ENCODE measurements at regions not wholly inside any gene's neighbourhood (a gene's known extent, or its start where the extent isn't known, plus 50 kb on each side); places are given as distances from the start of the nearest gene placed in this dataset.
A peak's percentile ranks its signal among the peaks of the same experiment; 100 is the strongest.

GRCh38 chr13:21966014-21966413 is 295.1 kb downstream of the FGF9 start:
- H3K27me3 ChIP-seq (ENCODE audit: control insufficient read depth in 3 of 3, insufficient read depth in 3 of 3, low read length in 3 of 3) = no peaks in the 10 kb centered on the region
- H3K4me1 ChIP-seq (ENCODE audit: control insufficient read depth in 3 of 3, insufficient read depth in 2 of 3, low read depth in 1 of 3, low read length in 2 of 3) = no peaks in the 10 kb centered on the region
- peaks cover 0 to 2% of the 10 kb centered on the region in 2 donors for H3K9me3 ChIP-seq (ENCODE audit: control insufficient read depth in 2 of 2, insufficient read depth in 1 of 2, low read depth in 1 of 2, low read length in 1 of 2)
- no peaks in the 10 kb centered on the region for H3K36me3 ChIP-seq (ENCODE audit: control insufficient read depth in 3 of 3, insufficient read depth in 2 of 3, low read depth in 1 of 3, low read length in 3 of 3)
- no peak overlapping the region for H3K4me3 ChIP-seq (ENCODE audit: low read depth in 1 of 3, low read length in 3 of 3)
- FAIRE-seq (no peak), DNase-seq (no peak)
- H3K27ac ChIP-seq (ENCODE audit: low read depth in 1 of 3, low read length in 2 of 3) = no peak overlapping the region
- WGBS, 3 donors = 92 to 94% (median 93%) methylated on average over 4 of the region's 4 CpGs

- no peaks in the 10 kb centered on the region for H3K27me3 ChIP-seq (ENCODE audit: control insufficient read depth in 3 of 3, insufficient read depth in 3 of 3, low read length in 3 of 3)
- WGBS, 3 donors = 84 to 96% (median 90%) methylated on average over 1 of the region's 1 CpG
- no peaks in the 10 kb centered on the region for H3K9me3 ChIP-seq (ENCODE audit: control insufficient read depth in 2 of 2, insufficient read depth in 1 of 2, low read depth in 1 of 2, low read length in 1 of 2)
- no peak overlapping the region for H3K27ac ChIP-seq (ENCODE audit: low read depth in 1 of 3, low read length in 2 of 3)
- H3K4me3 ChIP-seq (ENCODE audit: low read depth in 1 of 3, low read length in 3 of 3) = no peak overlapping the region
- no peaks in the 10 kb centered on the region for H3K36me3 ChIP-seq (ENCODE audit: control insufficient read depth in 3 of 3, insufficient read depth in 2 of 3, low read depth in 1 of 3, low read length in 3 of 3)
- DNase-seq (no peak), FAIRE-seq (no peak)
- H3K4me1 ChIP-seq (ENCODE audit: control insufficient read depth in 3 of 3, insufficient read depth in 2 of 3, low read depth in 1 of 3, low read length in 2 of 3) = no peaks in the 10 kb centered on the region
Measured at GRCh38 chr13:21967871-21968270, 297.0 kb downstream of the FGF9 start.

- Histone ChIP-seq H3K4me1 (ENCODE audit: control insufficient read depth in 3 of 3, insufficient read depth in 2 of 3, low read depth in 1 of 3, low read length in 2 of 3) (no peaks in the 10 kb centered on the region), H3K27ac (ENCODE audit: low read depth in 1 of 3, low read length in 2 of 3) (no peak overlapping the region), H3K9me3 (ENCODE audit: control insufficient read depth in 2 of 2, insufficient read depth in 1 of 2, low read depth in 1 of 2, low read length in 1 of 2) (no peaks in the 10 kb centered on the region), H3K27me3 (ENCODE audit: control insufficient read depth in 3 of 3, insufficient read depth in 3 of 3, low read length in 3 of 3) (no peaks in the 10 kb centered on the region), H3K36me3 (ENCODE audit: control insufficient read depth in 3 of 3, insufficient read depth in 2 of 3, low read depth in 1 of 3, low read length in 3 of 3) (no peaks in the 10 kb centered on the region), H3K4me3 (ENCODE audit: low read depth in 1 of 3, low read length in 3 of 3) (no peak overlapping the region)
- FAIRE-seq (no peak), DNase-seq (no peak)
- WGBS, 3 donors = 78 to 89% (median 86%) methylated on average over 7 of the region's 7 CpGs
Measured at GRCh38 chr13:21970172-21970571, 299.3 kb downstream of the FGF9 start.

- Histone ChIP-seq H3K4me1 (ENCODE audit: control insufficient read depth in 3 of 3, insufficient read depth in 2 of 3, low read depth in 1 of 3, low read length in 2 of 3) (no peaks in the 10 kb centered on the region), H3K36me3 (ENCODE audit: control insufficient read depth in 3 of 3, insufficient read depth in 2 of 3, low read depth in 1 of 3, low read length in 3 of 3) (no peaks in the 10 kb centered on the region), H3K27me3 (ENCODE audit: control insufficient read depth in 3 of 3, insufficient read depth in 3 of 3, low read length in 3 of 3) (no peaks in the 10 kb centered on the region), H3K4me3 (ENCODE audit: low read depth in 1 of 3, low read length in 3 of 3) (no peak overlapping the region), H3K27ac (ENCODE audit: low read depth in 1 of 3, low read length in 2 of 3) (no peak overlapping the region), H3K9me3 (ENCODE audit: control insufficient read depth in 2 of 2, insufficient read depth in 1 of 2, low read depth in 1 of 2, low read length in 1 of 2) (no peaks in the 10 kb centered on the region)
- 93 to 96% (median 95%) methylated on average over 4 of the region's 4 CpGs for WGBS, 3 donors
- DNase-seq (no peak), FAIRE-seq (no peak)
Measured at GRCh38 chr13:21970918-21971317, 300.0 kb downstream of the FGF9 start.

DNA sequence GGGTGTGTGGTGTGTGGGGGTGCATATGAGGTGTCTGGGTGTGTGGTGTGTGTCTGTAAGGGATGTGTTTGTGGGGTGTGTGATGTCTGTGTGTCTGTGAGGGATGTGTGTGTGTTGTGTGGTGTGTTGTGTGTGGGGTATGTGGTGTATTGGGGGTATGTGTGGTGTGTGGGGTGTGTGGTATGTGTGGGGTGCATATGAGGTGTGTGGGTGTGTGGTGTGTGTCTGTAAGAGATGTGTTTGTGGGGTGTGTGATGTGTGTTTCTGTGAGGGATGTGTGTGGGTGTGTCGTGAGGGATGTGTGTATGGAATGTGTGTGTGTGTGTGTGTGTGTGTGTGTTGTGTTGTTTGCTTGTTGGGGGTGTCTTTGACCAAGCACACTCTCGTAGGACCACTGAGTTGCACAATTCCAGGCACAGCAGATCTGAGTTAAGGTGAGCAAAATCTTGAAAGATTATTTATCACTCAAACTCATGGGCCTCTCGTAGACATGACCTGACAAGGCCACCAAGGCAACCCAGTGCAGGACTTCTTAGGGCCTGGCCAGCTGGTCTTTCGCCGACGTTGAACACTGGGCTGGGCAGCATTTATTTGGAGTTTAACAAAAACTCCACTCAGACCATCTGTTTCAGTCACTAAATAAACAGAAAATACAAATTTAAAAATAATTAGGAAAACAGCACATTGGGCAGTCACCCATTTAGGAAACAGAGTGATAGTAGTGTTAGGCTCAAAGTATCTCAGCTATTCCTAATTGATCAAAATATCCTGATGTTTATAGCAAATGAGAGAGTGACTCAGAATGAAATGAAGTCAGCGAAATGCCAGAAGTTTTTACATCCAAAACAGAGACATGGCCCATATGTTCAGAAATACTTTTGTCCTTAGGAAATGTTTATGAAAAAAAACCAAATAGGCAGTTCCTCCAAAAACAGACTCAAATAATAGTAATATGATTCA is 301.1 kb downstream of the FGF9 start:
- FAIRE-seq = no peak
- 59 to 83% (median 69%) methylated on average over 7 of the region's 7 CpGs for WGBS, 3 donors
- Histone ChIP-seq H3K36me3 (ENCODE audit: control insufficient read depth in 3 of 3, insufficient read depth in 2 of 3, low read depth in 1 of 3, low read length in 3 of 3) (no peaks in the 10 kb centered on the region), H3K4me1 (ENCODE audit: control insufficient read depth in 3 of 3, insufficient read depth in 2 of 3, low read depth in 1 of 3, low read length in 2 of 3) (no peaks in the 10 kb centered on the region), H3K4me3 (ENCODE audit: low read depth in 1 of 3, low read length in 3 of 3) (no peak overlapping the region), H3K27ac (ENCODE audit: low read depth in 1 of 3, low read length in 2 of 3) (peak overlapping the region in 1 of 3 donors; percentile 3), H3K9me3 (ENCODE audit: control insufficient read depth in 2 of 2, insufficient read depth in 1 of 2, low read depth in 1 of 2, low read length in 1 of 2) (no peaks in the 10 kb centered on the region), H3K27me3 (ENCODE audit: control insufficient read depth in 3 of 3, insufficient read depth in 3 of 3, low read length in 3 of 3) (no peaks in the 10 kb centered on the region)
- peak in 1 of 2 donors; percentile 12 for DNase-seq

- H3K27me3 ChIP-seq (ENCODE audit: control insufficient read depth in 3 of 3, insufficient read depth in 3 of 3, low read length in 3 of 3) = no peaks in the 10 kb centered on the region
- H3K4me3 ChIP-seq (ENCODE audit: low read depth in 1 of 3, low read length in 3 of 3) = no peak overlapping the region
- H3K36me3 ChIP-seq (ENCODE audit: control insufficient read depth in 3 of 3, insufficient read depth in 2 of 3, low read depth in 1 of 3, low read length in 3 of 3) = no peaks in the 10 kb centered on the region
- H3K27ac ChIP-seq (ENCODE audit: low read depth in 1 of 3, low read length in 2 of 3) = no peak overlapping the region
- H3K4me1 ChIP-seq (ENCODE audit: control insufficient read depth in 3 of 3, insufficient read depth in 2 of 3, low read depth in 1 of 3, low read length in 2 of 3) = no peaks in the 10 kb centered on the region
- WGBS, 3 donors = 88 to 93% (median 89%) methylated on average over 19 of the region's 19 CpGs
- no peak for FAIRE-seq
- DNase-seq = no peak
- no peaks in the 10 kb centered on the region for H3K9me3 ChIP-seq (ENCODE audit: control insufficient read depth in 2 of 2, insufficient read depth in 1 of 2, low read depth in 1 of 2, low read length in 1 of 2)
Measured at GRCh38 chr13:21973437-21974125, 302.7 kb downstream of the FGF9 start.

- DNase-seq (no peak), FAIRE-seq (no peak)
- no peak overlapping the region for H3K4me3 ChIP-seq (ENCODE audit: low read depth in 1 of 3, low read length in 3 of 3)
- no peaks in the 10 kb centered on the region for H3K9me3 ChIP-seq (ENCODE audit: control insufficient read depth in 2 of 2, insufficient read depth in 1 of 2, low read depth in 1 of 2, low read length in 1 of 2)
- no peak overlapping the region for H3K27ac ChIP-seq (ENCODE audit: low read depth in 1 of 3, low read length in 2 of 3)
- no peaks in the 10 kb centered on the region for H3K36me3 ChIP-seq (ENCODE audit: control insufficient read depth in 3 of 3, insufficient read depth in 2 of 3, low read depth in 1 of 3, low read length in 3 of 3)
- H3K4me1 ChIP-seq (ENCODE audit: control insufficient read depth in 3 of 3, insufficient read depth in 2 of 3, low read depth in 1 of 3, low read length in 2 of 3) = no peaks in the 10 kb centered on the region
- H3K27me3 ChIP-seq (ENCODE audit: control insufficient read depth in 3 of 3, insufficient read depth in 3 of 3, low read length in 3 of 3) = no peaks in the 10 kb centered on the region
- WGBS, 3 donors = 69 to 76% (median 75%) methylated on average over 8 of the region's 8 CpGs
Measured at GRCh38 chr13:21974741-21975140, 303.9 kb downstream of the FGF9 start.

DNA sequence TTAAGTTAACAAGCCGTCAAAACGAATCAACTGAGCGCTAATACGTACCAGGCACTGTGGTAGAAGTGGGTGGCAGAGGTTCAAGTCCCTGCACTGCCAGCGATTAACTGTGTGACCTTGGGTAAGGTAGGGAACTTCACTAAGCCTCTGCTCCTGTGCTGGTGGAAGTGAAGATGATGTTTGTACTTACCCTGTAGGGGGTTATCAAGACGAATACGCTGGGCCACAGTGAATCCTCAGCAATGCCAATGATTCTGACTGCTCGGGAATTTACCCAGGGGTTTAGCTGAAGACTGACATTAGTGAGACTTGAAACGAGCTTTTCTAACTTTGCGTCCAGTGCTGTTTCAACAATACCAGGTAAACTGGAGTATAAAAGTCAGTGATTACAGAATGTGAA is 305.3 kb downstream of the FGF9 start:
- no peaks in the 10 kb centered on the region for H3K36me3 ChIP-seq (ENCODE audit: control insufficient read depth in 3 of 3, insufficient read depth in 2 of 3, low read depth in 1 of 3, low read length in 3 of 3)
- no peak overlapping the region for H3K27ac ChIP-seq (ENCODE audit: low read depth in 1 of 3, low read length in 2 of 3)
- no peak for FAIRE-seq
- no peaks in the 10 kb centered on the region for H3K4me1 ChIP-seq (ENCODE audit: control insufficient read depth in 3 of 3, insufficient read depth in 2 of 3, low read depth in 1 of 3, low read length in 2 of 3)
- DNase-seq = no peak
- WGBS, 3 donors = 84 to 88% (median 86%) methylated on average over 10 of the region's 10 CpGs
- H3K4me3 ChIP-seq (ENCODE audit: low read depth in 1 of 3, low read length in 3 of 3) = no peak overlapping the region
- H3K9me3 ChIP-seq (ENCODE audit: control insufficient read depth in 2 of 2, insufficient read depth in 1 of 2, low read depth in 1 of 2, low read length in 1 of 2) = no peaks in the 10 kb centered on the region
- H3K27me3 ChIP-seq (ENCODE audit: control insufficient read depth in 3 of 3, insufficient read depth in 3 of 3, low read length in 3 of 3) = no peaks in the 10 kb centered on the region

All from small intestine (tissue), 7 donors.